Skeletal muscle satellite cell (primary cell): ENCODE measurements at regions not wholly inside any gene's neighbourhood (a gene's known extent, or its start where the extent isn't known, plus 50 kb on each side); places are given as distances from the start of the nearest gene placed in this dataset.

Experiments
- H3K27me3 ChIP-seq: 2 replicates; pipeline ENCODE4 v1.7.0; 2013; ENCODE audit warnings: low read length; ENCODE audit not compliant: control insufficient read depth, insufficient read depth
- H3K36me3 ChIP-seq: 2 replicates; pipeline ENCODE4 v1.7.0; 2013; ENCODE audit warnings: mild to moderate bottlenecking, control low read depth, low read length; ENCODE audit not compliant: insufficient read depth
- H3K4me1 ChIP-seq: 2 replicates; pipeline ENCODE4 v1.7.0; 2013; ENCODE audit warnings: low read length; ENCODE audit not compliant: control insufficient read depth, insufficient read depth
- H3K4me2 ChIP-seq: 2 replicates; pipeline ENCODE4 v1.7.0; 2013; ENCODE audit warnings: mild to moderate bottlenecking, low read length
- H3K4me3 ChIP-seq: 2 replicates; pipeline ENCODE4 v1.7.0; 2013; ENCODE audit warnings: low read length
- H3K9ac ChIP-seq: 2 replicates; pipeline ENCODE4 v1.7.0; 2013; ENCODE audit warnings: mild to moderate bottlenecking, low read depth, low read length, moderate library complexity
- H3K9me3 ChIP-seq: replicated peaks from 2 replicates; pipeline ENCODE4 v1.7.0; 2013; ENCODE audit warnings: mild to moderate bottlenecking, control low read depth, low read length

DNA sequence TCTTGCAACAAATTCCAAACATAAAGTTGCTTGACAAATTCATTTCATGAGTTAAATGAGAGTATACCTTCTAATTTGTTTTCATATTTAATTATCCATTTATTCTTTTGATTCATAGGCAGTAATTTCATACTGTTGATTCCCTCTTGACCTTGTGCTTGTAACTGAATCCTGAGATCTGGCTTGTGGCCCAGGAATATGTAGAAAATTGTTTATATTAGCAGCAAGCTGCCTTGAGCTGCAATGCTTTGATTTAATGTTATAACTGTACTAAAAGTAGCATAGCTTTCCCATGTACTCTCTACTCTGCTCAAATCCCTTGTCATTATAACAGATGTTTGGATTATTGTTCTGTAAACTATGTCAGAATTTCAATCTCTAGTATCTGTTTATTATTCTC is 780.7 kb downstream of the NR2F1-AS1 start:
- Histone ChIP-seq H3K4me2 (no peak overlapping the region), H3K27me3 (no peaks in the 10 kb centered on the region), H3K9me3 (no peaks in the 10 kb centered on the region), H3K4me1 (peaks cover 4% of the 10 kb centered on the region), H3K9ac (no peak overlapping the region), H3K4me3 (no peak overlapping the region), H3K36me3 (no peaks in the 10 kb centered on the region)

DNA sequence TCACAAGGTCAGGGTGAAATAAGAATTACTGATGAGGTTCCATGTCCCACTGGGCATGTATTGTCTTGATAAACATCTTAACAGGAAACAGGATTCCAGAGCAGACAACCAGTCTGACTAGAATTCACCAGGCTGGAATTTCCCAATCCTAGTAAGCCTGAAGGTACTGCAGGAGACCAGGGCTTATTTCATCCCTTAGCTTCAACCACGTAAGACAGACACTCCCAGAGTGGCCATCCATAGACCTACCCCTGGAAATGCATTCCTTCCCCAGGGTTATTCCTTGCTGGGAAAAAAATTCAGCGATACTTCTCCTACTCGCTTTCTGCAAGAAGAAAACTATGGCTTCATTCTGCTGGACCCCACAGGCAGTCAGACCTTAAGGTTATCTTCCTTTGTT is 785.4 kb downstream of the NR2F1-AS1 start:
- Histone ChIP-seq H3K4me3 (no peak overlapping the region), H3K4me2 (no peak overlapping the region)

DNA sequence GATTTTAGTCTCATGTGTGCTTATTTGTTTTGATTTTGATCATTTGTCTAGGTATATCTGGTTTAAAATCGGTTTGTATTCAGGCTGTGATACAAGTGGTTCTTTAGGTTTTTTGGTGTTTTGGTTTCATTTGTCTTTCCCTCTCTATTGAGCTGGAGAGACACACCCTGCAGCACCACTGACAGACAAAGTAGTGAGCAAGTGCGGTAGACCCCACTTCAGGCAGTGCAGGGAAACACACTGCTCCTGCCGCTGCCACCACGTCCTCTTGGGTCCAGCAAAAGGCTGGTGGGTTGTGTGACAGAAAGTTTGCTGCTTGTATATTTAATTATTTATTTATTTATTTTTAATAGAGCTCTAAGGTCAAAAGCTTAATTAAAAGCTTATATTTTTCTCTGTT is 801.0 kb downstream of the NR2F1-AS1 start:
- Histone ChIP-seq H3K4me1 (peaks cover 3% of the 10 kb centered on the region), H3K9me3 (no peaks in the 10 kb centered on the region), H3K4me3 (no peak overlapping the region), H3K36me3 (no peaks in the 10 kb centered on the region), H3K9ac (no peak overlapping the region), H3K4me2 (no peak overlapping the region), H3K27me3 (no peaks in the 10 kb centered on the region)

More for the DNA sequence above, 785.4 kb downstream of the NR2F1-AS1 start:
- H3K4me1 ChIP-seq, result peaks cover 2% of the 10 kb centered on the region
- no peaks in the 10 kb centered on the region for H3K36me3 ChIP-seq
- H3K9ac ChIP-seq, result no peak overlapping the region
- no peaks in the 10 kb centered on the region for H3K27me3 ChIP-seq
- no peaks in the 10 kb centered on the region for H3K9me3 ChIP-seq

DNA sequence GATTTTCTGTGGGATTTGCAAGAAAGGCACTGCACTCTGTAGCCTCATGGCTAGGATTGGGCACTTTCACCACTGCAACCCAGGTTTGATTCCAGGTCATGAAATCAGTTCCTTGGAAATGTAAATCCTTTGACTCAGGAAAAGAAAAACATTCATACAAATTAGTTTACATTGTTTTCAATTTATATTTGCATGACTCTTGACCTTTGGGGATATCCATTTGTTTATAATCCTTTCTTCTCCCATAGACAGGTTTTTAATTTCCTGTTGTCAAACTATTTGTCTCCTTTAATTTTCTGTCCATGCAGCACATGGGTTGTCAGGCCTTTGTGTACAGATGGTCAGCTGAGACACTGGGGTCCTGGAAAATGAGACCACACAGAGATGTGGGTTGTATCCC is 801.5 kb downstream of the NR2F1-AS1 start:
- H3K9ac ChIP-seq, result no peak overlapping the region
- peaks cover 3% of the 10 kb centered on the region for H3K4me1 ChIP-seq
- no peaks in the 10 kb centered on the region for H3K9me3 ChIP-seq
- no peak overlapping the region for H3K4me3 ChIP-seq
- no peaks in the 10 kb centered on the region for H3K27me3 ChIP-seq
- H3K4me2 ChIP-seq, result no peak overlapping the region
- H3K36me3 ChIP-seq, result no peaks in the 10 kb centered on the region

DNA sequence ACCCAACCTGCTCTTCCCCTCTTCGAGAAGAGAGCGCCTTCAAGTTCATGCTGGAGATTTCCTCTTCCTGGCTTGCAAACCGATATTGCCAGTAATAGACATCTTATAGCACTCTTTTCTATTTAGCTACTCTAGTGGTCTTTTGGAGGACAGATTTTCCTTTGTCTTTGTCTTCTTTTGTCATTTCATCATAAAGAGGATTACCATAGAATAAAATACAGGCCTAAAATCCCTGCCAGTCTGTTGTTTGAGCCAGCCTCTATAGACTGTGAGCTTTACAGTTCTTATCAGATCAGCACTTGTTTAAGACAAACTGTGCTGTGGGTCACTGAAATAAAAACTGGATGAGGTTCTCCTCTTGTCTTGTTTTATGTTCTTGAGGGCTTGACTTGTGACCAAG is 802.8 kb downstream of the NR2F1-AS1 start:
- H3K27me3 ChIP-seq, result no peaks in the 10 kb centered on the region
- peaks cover 3% of the 10 kb centered on the region for H3K4me1 ChIP-seq
- no peaks in the 10 kb centered on the region for H3K9me3 ChIP-seq
- H3K9ac ChIP-seq, result no peak overlapping the region
- H3K4me2 ChIP-seq, result no peak overlapping the region
- no peak overlapping the region for H3K4me3 ChIP-seq
- H3K36me3 ChIP-seq, result no peaks in the 10 kb centered on the region

DNA sequence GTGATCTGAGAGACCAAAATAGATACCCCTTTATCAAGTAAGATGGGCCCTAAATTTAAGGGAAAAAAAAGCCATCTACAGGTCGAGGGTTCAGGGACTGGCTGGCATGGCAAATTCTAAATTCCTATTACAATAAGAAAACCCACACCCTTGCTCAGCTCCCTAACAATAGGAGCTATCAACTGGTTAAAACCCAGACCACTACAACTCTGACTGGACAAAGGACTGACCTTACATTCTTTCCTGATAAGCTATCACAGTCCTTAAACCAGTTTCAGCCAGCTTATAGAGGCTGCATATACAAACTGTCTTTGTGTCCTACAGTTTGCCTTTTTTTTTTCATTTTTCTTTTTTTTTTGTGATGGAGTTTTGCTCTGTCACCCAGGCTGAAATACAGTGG is 803.6 kb downstream of the NR2F1-AS1 start:
- Histone ChIP-seq H3K36me3 (no peaks in the 10 kb centered on the region), H3K9me3 (no peaks in the 10 kb centered on the region), H3K4me1 (peaks cover 3% of the 10 kb centered on the region), H3K27me3 (no peaks in the 10 kb centered on the region), H3K9ac (no peak overlapping the region), H3K4me3 (no peak overlapping the region), H3K4me2 (no peak overlapping the region)

DNA sequence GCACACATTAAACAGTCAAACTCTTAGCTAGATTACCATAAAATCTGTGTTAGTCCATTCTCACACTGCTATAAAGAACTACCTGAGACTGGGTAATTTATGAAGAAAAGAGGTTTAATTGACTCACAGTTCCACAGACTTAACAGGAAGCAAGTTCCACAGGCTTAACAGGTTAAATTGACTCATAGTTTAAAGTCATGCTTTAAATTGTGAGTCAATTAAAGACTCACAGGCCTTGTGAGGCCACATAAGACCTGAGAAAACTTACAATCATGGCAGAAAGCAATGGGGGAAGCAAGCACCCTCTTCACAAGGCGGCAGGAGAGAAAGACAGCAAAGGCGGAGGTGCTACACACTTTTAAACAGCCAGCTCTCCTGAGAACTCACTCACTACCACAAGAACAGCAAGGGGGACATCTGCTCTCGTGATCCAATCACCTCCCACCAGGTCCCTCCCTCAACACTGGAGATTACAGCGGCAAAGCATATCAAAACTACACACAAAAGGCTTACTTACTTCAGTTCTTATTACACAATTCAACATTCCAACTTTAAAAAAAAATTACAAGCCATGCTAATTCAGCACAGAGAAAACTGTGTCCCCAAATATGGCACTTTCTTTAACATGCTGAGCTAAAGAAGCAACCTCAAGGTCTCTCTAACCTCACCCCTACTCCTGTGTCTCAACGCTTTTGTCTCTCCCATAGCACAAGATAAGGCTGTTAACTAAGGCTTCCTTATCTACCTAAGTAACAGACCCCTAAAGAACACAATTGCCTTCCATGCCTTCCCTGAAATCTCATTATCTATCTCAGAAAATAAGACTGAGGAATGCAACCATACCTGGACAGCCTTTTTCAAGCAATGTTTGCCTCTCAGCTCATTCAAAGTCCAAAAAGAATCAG is 805.1 kb downstream of the NR2F1-AS1 start:
- Histone ChIP-seq H3K4me2 (no peak overlapping the region), H3K4me1 (peaks cover 3% of the 10 kb centered on the region), H3K9me3 (no peaks in the 10 kb centered on the region), H3K27me3 (no peaks in the 10 kb centered on the region), H3K36me3 (no peaks in the 10 kb centered on the region), H3K4me3 (no peak overlapping the region), H3K9ac (no peak overlapping the region)

DNA sequence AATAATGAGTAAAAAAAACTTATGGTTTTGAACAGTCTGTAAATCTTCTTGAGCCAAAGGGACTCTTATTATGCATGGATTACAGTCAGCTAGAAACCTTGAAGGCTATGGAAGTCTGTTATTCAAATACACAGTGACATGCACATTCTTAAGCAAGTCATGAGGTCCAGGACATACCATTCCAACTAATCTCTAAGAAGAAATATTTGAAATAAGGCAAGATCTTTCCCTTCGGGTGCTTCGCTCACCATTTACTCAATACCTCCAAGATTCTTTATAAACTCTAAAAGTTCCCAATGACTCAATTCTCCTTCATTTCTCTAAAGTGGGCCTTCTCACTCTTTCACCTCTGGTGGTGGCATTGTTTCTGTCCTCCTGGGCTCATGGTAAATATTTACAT is 811.0 kb downstream of the NR2F1-AS1 start:
- Histone ChIP-seq H3K4me1 (peaks cover 10% of the 10 kb centered on the region), H3K9me3 (no peaks in the 10 kb centered on the region), H3K4me3 (no peak overlapping the region), H3K4me2 (no peak overlapping the region), H3K36me3 (no peaks in the 10 kb centered on the region), H3K9ac (no peak overlapping the region), H3K27me3 (no peaks in the 10 kb centered on the region)

DNA sequence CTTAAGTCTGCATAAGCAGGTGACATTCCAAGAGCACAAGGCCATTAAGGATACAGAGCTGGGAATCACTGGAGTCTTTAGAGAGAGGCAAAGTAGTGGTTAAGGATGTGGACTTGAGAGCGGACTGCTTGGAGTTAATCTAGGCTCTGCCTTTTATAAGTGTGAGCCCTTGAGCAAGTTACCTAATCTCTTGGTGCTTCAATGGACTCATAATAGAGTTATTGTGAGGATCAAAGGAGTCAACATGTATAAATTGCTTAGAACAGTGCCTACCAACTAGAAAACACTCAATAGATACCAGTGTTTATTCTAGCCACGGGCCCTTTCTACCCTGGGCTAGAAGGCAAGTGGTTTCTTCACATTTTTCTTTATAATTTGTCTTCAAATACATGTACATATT is 819.4 kb downstream of the NR2F1-AS1 start:
- H3K9ac ChIP-seq, result no peak overlapping the region
- no peaks in the 10 kb centered on the region for H3K27me3 ChIP-seq
- H3K4me3 ChIP-seq, result no peak overlapping the region
- no peaks in the 10 kb centered on the region for H3K36me3 ChIP-seq
- no peaks in the 10 kb centered on the region for H3K9me3 ChIP-seq
- H3K4me1 ChIP-seq, result peaks cover 10% of the 10 kb centered on the region
- no peak overlapping the region for H3K4me2 ChIP-seq

DNA sequence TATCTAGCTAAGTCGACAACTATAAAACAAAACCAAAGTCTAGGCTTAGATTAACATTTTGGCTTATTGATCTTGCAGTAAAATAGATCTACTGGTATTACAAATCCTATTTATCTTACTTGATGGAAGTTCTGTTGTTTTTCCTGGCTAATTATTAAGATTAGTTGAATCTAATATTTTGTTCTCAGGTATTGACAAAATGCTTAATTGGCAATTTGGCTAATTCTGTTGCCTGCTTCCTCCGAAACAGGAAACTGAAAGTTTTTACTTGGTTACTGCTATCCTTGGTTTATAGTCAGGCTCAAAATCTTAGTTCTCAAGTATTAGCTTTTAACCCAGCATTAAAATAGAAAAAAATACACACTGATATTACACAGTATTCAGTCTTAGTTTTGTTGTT is 820.5 kb downstream of the NR2F1-AS1 start:
- Histone ChIP-seq H3K9me3 (no peaks in the 10 kb centered on the region), H3K4me3 (no peak overlapping the region), H3K4me2 (no peak overlapping the region), H3K36me3 (no peaks in the 10 kb centered on the region), H3K4me1 (peaks cover 10% of the 10 kb centered on the region), H3K27me3 (no peaks in the 10 kb centered on the region), H3K9ac (no peak overlapping the region)

DNA sequence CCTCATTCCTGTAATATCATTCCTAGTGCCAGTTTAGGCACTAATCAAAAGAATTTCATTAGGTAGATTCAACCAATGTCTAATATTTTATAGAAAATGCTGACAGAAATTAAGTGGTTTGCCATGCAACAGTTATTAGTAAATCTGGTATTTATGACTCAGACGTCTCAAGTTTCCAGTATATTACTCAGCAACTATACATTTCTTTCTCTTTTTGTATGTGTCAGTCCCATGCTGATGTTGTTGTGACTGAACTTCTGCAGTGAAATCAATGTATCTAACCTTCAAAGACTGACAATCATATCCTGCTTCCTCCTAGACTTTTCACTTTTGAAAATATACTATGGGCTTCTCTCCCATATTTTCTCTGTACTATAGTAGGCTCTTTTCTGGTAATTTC is 822.5 kb downstream of the NR2F1-AS1 start:
- no peaks in the 10 kb centered on the region for H3K27me3 ChIP-seq
- H3K4me1 ChIP-seq, result peaks cover 10% of the 10 kb centered on the region
- no peaks in the 10 kb centered on the region for H3K36me3 ChIP-seq
- no peak overlapping the region for H3K4me3 ChIP-seq
- no peak overlapping the region for H3K9ac ChIP-seq
- H3K9me3 ChIP-seq, result no peaks in the 10 kb centered on the region
- peak overlapping the region; percentile 19 for H3K4me2 ChIP-seq

DNA sequence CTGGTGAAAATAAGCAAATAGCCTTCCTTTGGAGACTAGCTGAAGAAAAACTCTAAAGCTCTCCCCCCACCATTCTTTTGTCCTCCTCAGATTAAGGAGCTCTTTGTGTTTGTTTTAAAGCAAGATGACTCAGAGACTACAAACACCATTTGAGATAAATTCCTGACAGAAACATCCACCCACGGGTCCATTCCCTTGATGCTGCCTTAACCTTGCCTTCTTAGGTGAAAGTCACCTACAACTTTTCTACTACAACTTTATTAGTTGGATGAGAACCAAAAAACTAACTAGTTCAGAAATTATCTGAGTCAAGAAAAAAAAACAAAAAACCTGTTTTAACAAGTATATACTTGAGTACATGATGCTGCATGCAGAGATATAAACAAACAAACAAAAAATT is 831.1 kb downstream of the NR2F1-AS1 start:
- Histone ChIP-seq H3K36me3 (no peaks in the 10 kb centered on the region), H3K4me1 (peaks cover 11% of the 10 kb centered on the region), H3K4me3 (no peak overlapping the region), H3K9ac (no peak overlapping the region), H3K4me2 (no peak overlapping the region), H3K9me3 (no peaks in the 10 kb centered on the region), H3K27me3 (no peaks in the 10 kb centered on the region)
